Endothelial cell of umbilical vein (primary cell): ENCODE measurements at regions not wholly inside any gene's neighbourhood (a gene's known extent, or its start where the extent isn't known, plus 50 kb on each side); places are given as distances from the start of the nearest gene placed in this dataset.

Source experiments
- BruUV-seq: library from RNA; stranded (reverse); fragments of 400-500 nt; replicated peaks from 2 replicates; lab custom pipeline; 2021; lab: Mats Ljungman, UMichigan
- CTCF ChIA-PET: fragments of 300-600, 350-600 bp; sonication (Branson Sonifier 250); formaldehyde crosslinking; loops from one replicate; lab custom pipeline; 2021; ENCODE audit warnings: antibody characterized with exemption, inconsistent platforms; lab: Charles Lee
- POLR2A ChIA-PET: fragments of 300-600, 350-600 bp; sonication (Branson Sonifier 250); formaldehyde crosslinking; loops from one replicate; lab custom pipeline; 2021; ENCODE audit warnings: antibody characterized with exemption, inconsistent platforms; lab: Charles Lee
- DNase-seq: peaks from one replicate; pipeline ENCODE4 v3.0.0-alpha.2; 2011; ENCODE audit warnings: low read depth, low spot score
- FAIRE-seq: peaks from 2 replicates; lab custom pipeline; 2011; peaks lifted over from hg19 to GRCh38; lab: Jason Lieb, UNC
- H2AFZ ChIP-seq: 2 replicates; pipeline ENCODE4 v1.6.0; 2012; ENCODE audit warnings: low read depth, low read length, control low read depth, inconsistent platforms
- H3K27ac ChIP-seq: 2 replicates; pipeline ENCODE4 v1.5.1; 2011; ENCODE audit warnings: low read depth, mild to moderate bottlenecking, control low read depth, low read length, moderate library complexity; ENCODE audit not compliant: insufficient read depth
- H3K27me3 ChIP-seq, 2 experiments: 2 replicates each; pipeline versions ENCODE4 v1.6.0 to v1.6.1; 2011; ENCODE audit warnings: low read length in 2 of 2, mixed read lengths in 1 of 2; ENCODE audit not compliant: control insufficient read depth in 2 of 2, insufficient read depth in 2 of 2
- H3K36me3 ChIP-seq, 2 experiments: 2 replicates in 1 of 2; 3 replicates in 1 of 2; pipeline ENCODE4 v1.5.1; 2011; ENCODE audit warnings: low read length in 2 of 2, mild to moderate bottlenecking in 1 of 2, moderate library complexity in 1 of 2; ENCODE audit not compliant: control insufficient read depth in 2 of 2, insufficient read depth in 2 of 2; ENCODE audit errors: extremely low read depth in 1 of 2
- H3K4me1 ChIP-seq: 3 replicates; pipeline ENCODE4 v1.5.1; 2011; ENCODE audit warnings: mild to moderate bottlenecking, low read length; ENCODE audit not compliant: control insufficient read depth, insufficient read depth; ENCODE audit errors: extremely low read depth
- H3K4me2 ChIP-seq: 2 replicates; pipeline ENCODE4 v1.6.1; 2011; ENCODE audit warnings: low read length, control low read depth, mixed read lengths; ENCODE audit not compliant: insufficient read depth
- H3K4me3 ChIP-seq, 3 experiments: fragments of 200-600 bp in 1 of 3; sonication (generic), shearing (Covaris generic) in 1 of 3; replicated peaks in 1 of 3; 2 replicates each; pipeline ENCODE4 v1.5.1; 2011 to 2016; ENCODE audit warnings: control low read depth in 3 of 3, low read length in 3 of 3, mild to moderate bottlenecking in 2 of 3, inconsistent platforms in 1 of 3, low read depth in 1 of 3, moderate library complexity in 1 of 3; ENCODE audit not compliant: insufficient read depth in 1 of 3
- H3K79me2 ChIP-seq: 2 replicates; pipeline ENCODE4 v1.6.0; 2012; ENCODE audit warnings: low read length, inconsistent platforms; ENCODE audit not compliant: control insufficient read depth, insufficient read depth
- H3K9ac ChIP-seq: replicated peaks from 2 replicates; pipeline ENCODE3; 2011; ENCODE audit warnings: low read length, control low read depth; ENCODE audit not compliant: insufficient read depth; ENCODE audit errors: extremely low read depth
- H3K9me1 ChIP-seq: replicated peaks from 3 replicates; pipeline ENCODE4 v1.6.0; 2011; ENCODE audit warnings: mild to moderate bottlenecking, low read length; ENCODE audit not compliant: control insufficient read depth, insufficient read depth; ENCODE audit errors: extremely low read depth
- H3K9me3 ChIP-seq: replicated peaks from 2 replicates; pipeline ENCODE4 v1.5.1; 2012; ENCODE audit warnings: low read length, inconsistent platforms; ENCODE audit not compliant: control insufficient read depth, insufficient read depth
- H4K20me1 ChIP-seq: replicated peaks from 2 replicates; pipeline ENCODE3; 2011; ENCODE audit warnings: mild to moderate bottlenecking, low read length; ENCODE audit not compliant: control insufficient read depth, insufficient read depth; ENCODE audit errors: extremely low read depth
- CTCF ChIP-seq, 2 donors: IDR thresholded peaks; 1 replicate in 1 of 2; 2 replicates in 1 of 2; pipeline ENCODE4 v1.5.1; 2011; ENCODE audit warnings: low read length in 2 of 2, mild to moderate bottlenecking in 2 of 2, moderate library complexity in 2 of 2, control low read depth in 1 of 2, inconsistent platforms in 1 of 2, low read depth in 1 of 2; ENCODE audit not compliant: insufficient read depth in 1 of 2; ENCODE audit errors: extremely low read depth in 1 of 2
- EZH2 ChIP-seq: IDR thresholded peaks from 2 replicates; pipeline ENCODE4 v1.6.1; 2012; ENCODE audit warnings: borderline replicate concordance, low read depth, mild to moderate bottlenecking, moderate library complexity, low read length, inconsistent platforms; ENCODE audit not compliant: severe bottlenecking
- FOS ChIP-seq: IDR thresholded peaks from 2 replicates; pipeline ENCODE4 v1.6.1; 2011; ENCODE audit warnings: mild to moderate bottlenecking, low read length, moderate library complexity, borderline replicate concordance; ENCODE audit not compliant: insufficient read depth
- GATA2 ChIP-seq: IDR thresholded peaks from 2 replicates; pipeline ENCODE4 v1.7.0; 2011; ENCODE audit warnings: low read depth, mild to moderate bottlenecking, moderate library complexity, mixed read lengths, low read length; ENCODE audit not compliant: insufficient read length, insufficient read depth
- JUN ChIP-seq: IDR thresholded peaks from 2 replicates; pipeline ENCODE4 v1.6.1; 2011; ENCODE audit warnings: borderline replicate concordance, low read depth; ENCODE audit not compliant: insufficient read length, insufficient read depth
- MAX ChIP-seq: IDR thresholded peaks from 2 replicates; pipeline ENCODE4 v1.6.1; 2011; ENCODE audit not compliant: insufficient read depth, insufficient read length
- MYC ChIP-seq: IDR thresholded peaks from one replicate; pipeline ENCODE4 v1.6.1; 2011; ENCODE audit warnings: mild to moderate bottlenecking, low read depth, low read length
- POLR2A ChIP-seq: IDR thresholded peaks from 2 replicates; pipeline ENCODE4 v1.6.1; 2012; ENCODE audit warnings: low read depth, mild to moderate bottlenecking, control low read depth, low read length
- POLR2AphosphoS5 ChIP-seq: IDR thresholded peaks from 2 replicates; pipeline ENCODE4 v1.6.1; 2012; ENCODE audit warnings: low read depth, mild to moderate bottlenecking, control low read depth, low read length, moderate library complexity; ENCODE audit not compliant: insufficient read depth
- dilution Hi-C: fragments of 300-500 bp; cut with MboI; formaldehyde crosslinking; loops from one replicate; pipeline ENCODE4 v1.15.0; 2019; ENCODE audit warnings: low sequenced_read_pairs; ENCODE audit not compliant: extremely low pct_ligation_motif_present
- intact Hi-C: fragments of 100-400 bp; cut with micrococcal nuclease; formaldehyde crosslinking; loops from one replicate; pipeline ENCODE4 v1.10.0; 2022

- CTCF ChIA-PET, result no interaction called here
- no peak for TF ChIP-seq FOS
- TF ChIP-seq EZH2, result no peak
- no peak for TF ChIP-seq MYC
- TF ChIP-seq MAX, result no peak
- TF ChIP-seq JUN, result no peak
- TF ChIP-seq GATA2, result no peak
- no peak for TF ChIP-seq POLR2A
- no peak for TF ChIP-seq CTCF (IDR thresholded peaks at IDR 0.05; ENCODE audit: extremely low read depth in 1 of 2, insufficient read depth in 1 of 2, low read depth in 1 of 2, low read length in 2 of 2)
- TF ChIP-seq POLR2AphosphoS5, result no peak
Observed at GRCh38 chr1:5701642-5702041, 290.6 kb downstream of the NPHP4 start.

More at GRCh38 chr1:5701642-5702041, 290.6 kb downstream of the NPHP4 start:
- Histone ChIP-seq H3K4me3 (no peak overlapping the region), H3K27me3 (no peaks in the 10 kb centered on the region), H3K9me1 (no peaks in the 10 kb centered on the region), H4K20me1 (no peaks in the 10 kb centered on the region), H3K27ac (no peak overlapping the region), H3K4me2 (no peak overlapping the region), H3K9ac (no peak overlapping the region), H3K9me3 (no peaks in the 10 kb centered on the region), H3K79me2 (no peaks in the 10 kb centered on the region), H2AFZ (no peak overlapping the region), H3K36me3 (no peaks in the 10 kb centered on the region), H3K4me1 (no peaks in the 10 kb centered on the region)
- dilution Hi-C loops, result no loop called here
- POLR2A ChIA-PET, result no interaction called here
- FAIRE-seq, result no peak
- no peak for DNase-seq
- BruUV-seq, result no TSS peak
- intact Hi-C loops, result no loop called here
